H9 (cell line): ENCODE measurements at regions not wholly inside any gene's neighbourhood (a gene's known extent, or its start where the extent isn't known, plus 50 kb on each side); places are given as distances from the start of the nearest gene placed in this dataset.

ENCODE experiments used
- DNase-seq: peaks from one replicate; pipeline ENCODE4 v3.0.0-alpha.2; 2017
- H2AFZ ChIP-seq: one replicate; pipeline ENCODE4 v1.6.1; 2013; ENCODE audit warnings: mild to moderate bottlenecking, low read length, control low read depth, moderate library complexity
- H2AK5ac ChIP-seq: 2 replicates; pipeline ENCODE4 v1.6.1; 2013; ENCODE audit warnings: low read length, control low read depth, mixed read lengths; ENCODE audit not compliant: insufficient read length
- H2BK120ac ChIP-seq: one replicate; pipeline ENCODE4 v1.6.1; 2013; ENCODE audit warnings: low read depth, mild to moderate bottlenecking, low read length, control low read depth, inconsistent platforms; ENCODE audit not compliant: poor library complexity, severe bottlenecking
- H2BK12ac ChIP-seq: 2 replicates; pipeline ENCODE4 v1.6.1; 2013; ENCODE audit warnings: low read length, control low read depth, mixed read lengths, low read depth; ENCODE audit not compliant: insufficient read length
- H2BK15ac ChIP-seq: 2 replicates; pipeline ENCODE4 v1.6.1; 2013; ENCODE audit warnings: low read depth, low read length, control low read depth
- H2BK20ac ChIP-seq: one replicate; pipeline ENCODE4 v1.6.1; 2013; ENCODE audit warnings: low read depth, mild to moderate bottlenecking, low read length, control low read depth, inconsistent platforms; ENCODE audit not compliant: poor library complexity, severe bottlenecking
- H2BK5ac ChIP-seq: 2 replicates; pipeline ENCODE4 v1.6.1; 2013; ENCODE audit warnings: low read length, control low read depth, mixed read lengths; ENCODE audit not compliant: insufficient read length
- H3K14ac ChIP-seq: 2 replicates; pipeline ENCODE4 v1.6.1; 2013; ENCODE audit warnings: low read length, control low read depth; ENCODE audit not compliant: insufficient read depth
- H3K18ac ChIP-seq: 2 replicates; pipeline ENCODE4 v1.6.1; 2013; ENCODE audit warnings: low read depth, mild to moderate bottlenecking, mixed read lengths, low read length, control low read depth; ENCODE audit not compliant: insufficient read length
- H3K23ac ChIP-seq: 2 replicates; pipeline ENCODE4 v1.6.1; 2013; ENCODE audit warnings: low read length, control low read depth, mixed read lengths, low read depth; ENCODE audit not compliant: insufficient read length
- H3K23me2 ChIP-seq: 2 replicates; pipeline ENCODE4 v1.6.1; 2013; ENCODE audit warnings: low read depth, mild to moderate bottlenecking, mixed read lengths, low read length, control low read depth; ENCODE audit not compliant: insufficient read length, poor library complexity, severe bottlenecking
- H3K27ac ChIP-seq: 2 replicates; pipeline ENCODE4 v1.5.1; 2013; ENCODE audit warnings: low read length, control low read depth, mixed read lengths, low read depth; ENCODE audit not compliant: insufficient read length
- H3K27me3 ChIP-seq: 2 replicates; pipeline ENCODE4 v1.6.1; 2013; ENCODE audit warnings: low read length, control low read depth, inconsistent platforms; ENCODE audit not compliant: insufficient read depth
- H3K4ac ChIP-seq: 2 replicates; pipeline ENCODE4 v1.6.1; 2013; ENCODE audit warnings: low read depth, mild to moderate bottlenecking, control low read depth, inconsistent platforms, low read length, moderate library complexity
- H3K4me1 ChIP-seq: 2 replicates; pipeline ENCODE4 v1.6.1; 2013; ENCODE audit warnings: low read length, control low read depth, inconsistent platforms; ENCODE audit not compliant: insufficient read depth
- H3K4me2 ChIP-seq: 2 replicates; pipeline ENCODE4 v1.6.1; 2013; ENCODE audit warnings: low read length, control low read depth, mixed read lengths; ENCODE audit not compliant: insufficient read length, insufficient read depth
- H3K56ac ChIP-seq: 2 replicates; pipeline ENCODE4 v1.6.1; 2013; ENCODE audit warnings: low read depth, mild to moderate bottlenecking, mixed read lengths, low read length, control low read depth; ENCODE audit not compliant: insufficient read length
- H3K79me1 ChIP-seq: 2 replicates; pipeline ENCODE4 v1.6.1; 2013; ENCODE audit warnings: low read depth, mild to moderate bottlenecking, moderate library complexity, low read length, control low read depth, inconsistent platforms; ENCODE audit not compliant: insufficient read depth, poor library complexity, severe bottlenecking
- H3K79me2 ChIP-seq: 2 replicates; pipeline ENCODE4 v1.6.1; 2013; ENCODE audit warnings: low read length, control low read depth, inconsistent platforms; ENCODE audit not compliant: insufficient read depth
- H3K9ac ChIP-seq: 2 replicates; pipeline ENCODE4 v1.6.1; 2013; ENCODE audit warnings: low read length, control low read depth, mixed read lengths; ENCODE audit not compliant: insufficient read length; ENCODE audit errors: extremely low read depth
- H3K9me3 ChIP-seq: one replicate; pipeline ENCODE4 v1.6.1; 2013; ENCODE audit warnings: low read depth, low read length, inconsistent platforms; ENCODE audit not compliant: control insufficient read depth
- H3T11ph ChIP-seq: one replicate; pipeline ENCODE4 v1.6.1; 2013; ENCODE audit warnings: mild to moderate bottlenecking, low read length, control low read depth, inconsistent platforms
- H4K20me1 ChIP-seq: one replicate; pipeline ENCODE4 v1.6.1; 2013; ENCODE audit not compliant: control insufficient read depth, insufficient read length, insufficient read depth
- H4K5ac ChIP-seq: 2 replicates; pipeline ENCODE4 v1.6.1; 2013; ENCODE audit warnings: low read depth, mild to moderate bottlenecking, mixed read lengths, low read length, control low read depth; ENCODE audit not compliant: insufficient read length
- H4K8ac ChIP-seq: replicated peaks from 2 replicates; pipeline ENCODE4 v1.6.1; 2013; ENCODE audit warnings: low read length, control low read depth, mixed read lengths, low read depth; ENCODE audit not compliant: insufficient read length
- H4K91ac ChIP-seq: 2 replicates; pipeline ENCODE4 v1.6.1; 2013; ENCODE audit warnings: low read depth, mild to moderate bottlenecking, moderate library complexity, mixed read lengths, low read length, control low read depth; ENCODE audit not compliant: insufficient read length
- H3K27ac Mint-ChIP-seq, 3 experiments: 2 replicates in 2 of 3; 3 replicates in 1 of 3; pipeline ENCODE4 v1.8.0; 2020 to 2021; ENCODE audit warnings: mixed read lengths in 3 of 3, mild to moderate bottlenecking in 1 of 3, moderate library complexity in 1 of 3
- H3K27me3 Mint-ChIP-seq: 2 replicates; pipeline ENCODE4 v1.8.0; 2021; ENCODE audit warnings: low read depth, mild to moderate bottlenecking, moderate library complexity, mixed read lengths
- H3K36me3 Mint-ChIP-seq, 3 experiments: 2 replicates in 2 of 3; 3 replicates in 1 of 3; pipeline ENCODE4 v1.8.0; 2020 to 2021; ENCODE audit warnings: low read depth in 3 of 3, mixed read lengths in 3 of 3; ENCODE audit not compliant: insufficient read depth in 1 of 3
- H3K4me1 Mint-ChIP-seq, 2 experiments: 2 replicates each; pipeline ENCODE4 v1.8.0; 2020; ENCODE audit warnings: mixed read lengths in 2 of 2
- H3K4me3 Mint-ChIP-seq, 2 experiments: 2 replicates in 1 of 2; 3 replicates in 1 of 2; pipeline ENCODE4 v1.8.0; 2020 to 2021; ENCODE audit warnings: mild to moderate bottlenecking in 2 of 2, mixed read lengths in 2 of 2, moderate library complexity in 1 of 2
- H3K9me3 Mint-ChIP-seq, 2 experiments: 2 replicates in 1 of 2; 3 replicates in 1 of 2; pipeline ENCODE4 v1.8.0; 2020; ENCODE audit warnings: mild to moderate bottlenecking in 2 of 2, mixed read lengths in 2 of 2, moderate library complexity in 1 of 2
- TF ChIP-seq, protein P1 (sequence below): fragments of 200-600 bp; sonication (generic); conservative IDR thresholded peaks from 3 replicates; pipeline ENCODE4 v1.8.0; 2021; ENCODE audit warnings: antibody characterized with exemption, mild to moderate bottlenecking

DNA sequence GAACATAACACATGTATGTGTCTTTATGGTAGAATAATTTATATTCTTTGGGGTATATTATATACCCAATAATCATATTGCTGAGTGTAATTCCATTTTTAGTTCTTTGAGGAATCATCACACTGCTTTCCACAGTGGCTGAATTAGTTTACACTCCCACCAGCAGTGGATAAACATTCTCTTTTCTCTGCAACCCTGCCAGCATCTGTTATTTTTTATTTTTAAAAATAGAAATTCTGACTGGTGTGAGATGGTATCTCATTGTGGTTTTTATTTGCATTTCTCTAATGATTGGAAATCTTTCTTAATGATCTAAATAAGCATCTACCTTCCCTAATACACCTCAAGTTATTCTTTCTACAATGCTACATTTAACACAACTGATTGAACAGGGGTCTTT lies 346.2 kb upstream of the LYPLAL1 start:
- H2BK120ac ChIP-seq = no peak overlapping the region
- no peak overlapping the region for H4K91ac ChIP-seq
- H3K27me3 ChIP-seq = no peaks in the 10 kb centered on the region
- H3K56ac ChIP-seq = no peak overlapping the region
- no peak overlapping the region for H3K23ac ChIP-seq
- no peak for DNase-seq
- H3K79me2 ChIP-seq = no peaks in the 10 kb centered on the region
- H2BK15ac ChIP-seq = no peak overlapping the region
- H3K23me2 ChIP-seq = no peaks in the 10 kb centered on the region
- no peak overlapping the region for H3T11ph ChIP-seq
- H4K8ac ChIP-seq = no peak overlapping the region
- H3K79me1 ChIP-seq = no peaks in the 10 kb centered on the region
- no peak overlapping the region for H3K4ac ChIP-seq
- no peaks in the 10 kb centered on the region for H3K4me1 Mint-ChIP-seq
- H3K27ac ChIP-seq = no peak overlapping the region
- no peak overlapping the region for H3K4me2 ChIP-seq
- no peak overlapping the region for H3K27ac Mint-ChIP-seq
- no peaks in the 10 kb centered on the region for H3K4me1 ChIP-seq
- no peak overlapping the region for H3K14ac ChIP-seq
- TF ChIP-seq, protein P1, sequence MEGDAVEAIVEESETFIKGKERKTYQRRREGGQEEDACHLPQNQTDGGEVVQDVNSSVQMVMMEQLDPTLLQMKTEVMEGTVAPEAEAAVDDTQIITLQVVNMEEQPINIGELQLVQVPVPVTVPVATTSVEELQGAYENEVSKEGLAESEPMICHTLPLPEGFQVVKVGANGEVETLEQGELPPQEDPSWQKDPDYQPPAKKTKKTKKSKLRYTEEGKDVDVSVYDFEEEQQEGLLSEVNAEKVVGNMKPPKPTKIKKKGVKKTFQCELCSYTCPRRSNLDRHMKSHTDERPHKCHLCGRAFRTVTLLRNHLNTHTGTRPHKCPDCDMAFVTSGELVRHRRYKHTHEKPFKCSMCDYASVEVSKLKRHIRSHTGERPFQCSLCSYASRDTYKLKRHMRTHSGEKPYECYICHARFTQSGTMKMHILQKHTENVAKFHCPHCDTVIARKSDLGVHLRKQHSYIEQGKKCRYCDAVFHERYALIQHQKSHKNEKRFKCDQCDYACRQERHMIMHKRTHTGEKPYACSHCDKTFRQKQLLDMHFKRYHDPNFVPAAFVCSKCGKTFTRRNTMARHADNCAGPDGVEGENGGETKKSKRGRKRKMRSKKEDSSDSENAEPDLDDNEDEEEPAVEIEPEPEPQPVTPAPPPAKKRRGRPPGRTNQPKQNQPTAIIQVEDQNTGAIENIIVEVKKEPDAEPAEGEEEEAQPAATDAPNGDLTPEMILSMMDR = no peak
- no peaks in the 10 kb centered on the region; a peak in 1 of 5 replicates for H3K9me3 Mint-ChIP-seq
- no peaks in the 10 kb centered on the region for H4K20me1 ChIP-seq
- H2BK20ac ChIP-seq = no peak overlapping the region
- H3K4me3 Mint-ChIP-seq = no peak overlapping the region
- no peak overlapping the region for H2BK12ac ChIP-seq
- no peak overlapping the region for H4K5ac ChIP-seq
- H3K27me3 Mint-ChIP-seq = no peaks in the 10 kb centered on the region
- H3K36me3 Mint-ChIP-seq = no peaks in the 10 kb centered on the region
- no peak overlapping the region for H2AK5ac ChIP-seq
- H2AFZ ChIP-seq = no peak overlapping the region
- H3K9ac ChIP-seq = no peak overlapping the region
- H3K9me3 ChIP-seq = no peaks in the 10 kb centered on the region
- H3K18ac ChIP-seq = no peak overlapping the region
- no peak overlapping the region for H2BK5ac ChIP-seq
